ENCODE measurements at regions not wholly inside any gene's neighbourhood (a gene's known extent, or its start where the extent isn't known, plus 50 kb on each side); places are given as distances from the start of the nearest gene placed in this dataset.
A peak's percentile ranks its signal among the peaks of the same experiment; 100 is the strongest.

GRCh38 chr2:2843969-2844548 is 513.0 kb upstream of the MYT1L start:
- DNase-seq = no peak

- peak; percentile 22 for DNase-seq
These were observed 511.4 kb upstream of the MYT1L start for GRCh38 chr2:2842466-2842865.

- DNase-seq = peak; percentile 38
These were observed 509.7 kb upstream of the MYT1L start for GRCh38 chr2:2840681-2841300.

GRCh38 chr2:2839782-2840531 is 508.9 kb upstream of the MYT1L start:
- DNase-seq = peak; percentile 40

GRCh38 chr2:2839393-2839781 is 508.3 kb upstream of the MYT1L start:
- peak; percentile 17 for DNase-seq

- peak; percentile 29 for DNase-seq
These were observed 507.4 kb upstream of the MYT1L start for GRCh38 chr2:2838548-2838845.

GRCh38 chr2:2837746-2838547 is 506.9 kb upstream of the MYT1L start:
- DNase-seq = peak; percentile 63

- DNase-seq = peak; percentile 28
These were observed 505.4 kb upstream of the MYT1L start for GRCh38 chr2:2836343-2837070.

GRCh38 chr2:2834516-2835254 is 503.6 kb upstream of the MYT1L start:
- peak; percentile 29 for DNase-seq

GRCh38 chr2:2834105-2834504 is 503.0 kb upstream of the MYT1L start:
- peak; percentile 35 for DNase-seq

- no peak for DNase-seq
These were observed 501.6 kb upstream of the MYT1L start for GRCh38 chr2:2832657-2833056.

- DNase-seq = peak; percentile 44
These were observed 500.6 kb upstream of the MYT1L start for GRCh38 chr2:2831633-2832032.

- peak; percentile 19 for DNase-seq
These were observed 499.5 kb upstream of the MYT1L start for GRCh38 chr2:2830576-2830975.

GRCh38 chr2:2828774-2829368 is 497.8 kb upstream of the MYT1L start:
- peak; percentile 38 for DNase-seq

- peak; percentile 19 for DNase-seq
These were observed 496.7 kb upstream of the MYT1L start for GRCh38 chr2:2827761-2828221.

- DNase-seq = peak; percentile 32
These were observed 496.1 kb upstream of the MYT1L start for GRCh38 chr2:2827046-2827636.

GRCh38 chr2:2826621-2827020 is 495.5 kb upstream of the MYT1L start:
- peak; percentile 38 for DNase-seq

- DNase-seq = peak; percentile 27
These were observed 495.1 kb upstream of the MYT1L start for GRCh38 chr2:2826209-2826551.

GRCh38 chr2:2825516-2826208 is 494.6 kb upstream of the MYT1L start:
- peak; percentile 44 for DNase-seq

GRCh38 chr2:2825062-2825461 is 494.0 kb upstream of the MYT1L start:
- DNase-seq = no peak

GRCh38 chr2:2824588-2824987 is 493.5 kb upstream of the MYT1L start:
- peak; percentile 23 for DNase-seq
